ENCODE measurements at regions not wholly inside any gene's neighbourhood (a gene's known extent, or its start where the extent isn't known, plus 50 kb on each side); places are given as distances from the start of the nearest gene placed in this dataset.

- TF ChIP-seq POLR2A (IDR thresholded peaks at IDR 0.05; ENCODE audit: low read depth, low read length): no peak
- TF ChIP-seq POLR2AphosphoS5 (IDR thresholded peaks at IDR 0.05; ENCODE audit: low read depth, low read length): no peak
- TF ChIP-seq SPI1 (IDR thresholded peaks at IDR 0.05; ENCODE audit: low read depth, low read length): no peak
Observed at GRCh38 chr2:224155896-224156295, 116.8 kb upstream of the SERPINE2 start.
